ENCODE measurements at regions not wholly inside any gene's neighbourhood (a gene's known extent, or its start where the extent isn't known, plus 50 kb on each side); places are given as distances from the start of the nearest gene placed in this dataset.
A peak's percentile ranks its signal among the peaks of the same experiment; 100 is the strongest.

- TF ChIP-seq, protein P1, sequence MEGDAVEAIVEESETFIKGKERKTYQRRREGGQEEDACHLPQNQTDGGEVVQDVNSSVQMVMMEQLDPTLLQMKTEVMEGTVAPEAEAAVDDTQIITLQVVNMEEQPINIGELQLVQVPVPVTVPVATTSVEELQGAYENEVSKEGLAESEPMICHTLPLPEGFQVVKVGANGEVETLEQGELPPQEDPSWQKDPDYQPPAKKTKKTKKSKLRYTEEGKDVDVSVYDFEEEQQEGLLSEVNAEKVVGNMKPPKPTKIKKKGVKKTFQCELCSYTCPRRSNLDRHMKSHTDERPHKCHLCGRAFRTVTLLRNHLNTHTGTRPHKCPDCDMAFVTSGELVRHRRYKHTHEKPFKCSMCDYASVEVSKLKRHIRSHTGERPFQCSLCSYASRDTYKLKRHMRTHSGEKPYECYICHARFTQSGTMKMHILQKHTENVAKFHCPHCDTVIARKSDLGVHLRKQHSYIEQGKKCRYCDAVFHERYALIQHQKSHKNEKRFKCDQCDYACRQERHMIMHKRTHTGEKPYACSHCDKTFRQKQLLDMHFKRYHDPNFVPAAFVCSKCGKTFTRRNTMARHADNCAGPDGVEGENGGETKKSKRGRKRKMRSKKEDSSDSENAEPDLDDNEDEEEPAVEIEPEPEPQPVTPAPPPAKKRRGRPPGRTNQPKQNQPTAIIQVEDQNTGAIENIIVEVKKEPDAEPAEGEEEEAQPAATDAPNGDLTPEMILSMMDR (IDR thresholded peaks at IDR 0.05) = no peak
- Histone ChIP-seq H3K9me3 (no peaks in the 10 kb centered on the region), H3K27ac (no peak overlapping the region), H3K27me3 (no peaks in the 10 kb centered on the region), H3K36me3 (no peaks in the 10 kb centered on the region), H3K4me1 (no peaks in the 10 kb centered on the region), H3K4me3 (no peak overlapping the region)
- ATAC-seq = no peak
- DNase-seq = no peak
- intact Hi-C loops (cut with DNase I) = no loop called here
Observed at GRCh38 chr5:109511980-109512734, 102.4 kb upstream of the PJA2 start.

- intact Hi-C loops (cut with DNase I) = no loop called here
- Histone ChIP-seq H3K27ac (no peak overlapping the region), H3K4me1 (no peaks in the 10 kb centered on the region), H3K36me3 (no peaks in the 10 kb centered on the region), H3K4me3 (no peak overlapping the region), H3K27me3 (no peaks in the 10 kb centered on the region), H3K9me3 (no peaks in the 10 kb centered on the region)
- TF ChIP-seq, protein P1 (IDR thresholded peaks at IDR 0.05) = no peak
- ATAC-seq (no peak), DNase-seq (no peak)
Observed at GRCh38 chr5:109506556-109506955, 96.8 kb upstream of the PJA2 start.

- Histone ChIP-seq H3K27me3 (no peaks in the 10 kb centered on the region), H3K4me1 (no peaks in the 10 kb centered on the region), H3K36me3 (no peaks in the 10 kb centered on the region), H3K4me3 (no peak overlapping the region), H3K27ac (no peak overlapping the region), H3K9me3 (no peaks in the 10 kb centered on the region)
- DNase-seq (no peak), ATAC-seq (no peak)
- TF ChIP-seq, protein P1 (IDR thresholded peaks at IDR 0.05) = no peak
- intact Hi-C loops (cut with DNase I) = no loop called here
Observed at GRCh38 chr5:109496112-109496511, 86.3 kb upstream of the PJA2 start.

DNA sequence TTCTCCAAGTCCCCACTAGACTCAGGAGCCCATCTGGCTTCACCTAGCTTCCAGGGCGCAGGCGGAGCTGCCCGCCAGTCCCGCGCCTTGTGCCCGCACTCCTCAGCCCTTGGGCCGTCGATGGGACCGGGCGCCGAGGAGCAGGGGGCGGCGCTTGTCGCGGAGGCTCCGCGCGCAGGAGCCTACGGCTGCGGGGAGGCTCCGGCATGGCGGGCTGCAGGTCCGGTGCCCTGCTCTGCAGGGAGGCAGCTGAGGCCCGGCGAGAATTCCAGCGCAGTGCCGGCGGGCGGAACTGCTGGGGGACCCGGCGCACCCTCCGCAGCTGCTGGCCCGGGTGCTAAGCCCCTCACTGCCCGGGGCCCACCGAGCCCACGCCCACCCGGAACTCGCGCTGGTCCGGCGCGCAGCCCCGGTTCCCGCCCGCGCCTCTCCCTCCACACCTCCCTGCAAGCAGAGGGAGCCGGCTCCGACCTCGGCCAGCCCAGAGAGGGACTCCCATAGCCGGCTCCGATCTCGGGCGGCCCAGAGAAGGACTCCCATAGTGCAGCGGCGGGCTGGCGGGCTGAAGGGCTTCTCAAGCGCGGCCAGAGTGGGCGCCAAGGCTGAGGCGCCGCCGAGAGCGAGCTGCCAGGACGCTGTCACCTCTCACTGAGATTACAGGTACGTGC, 78.1 kb upstream of the PJA2 start:
- DNase-seq (peak in 1 of 4 donors; percentile 72), ATAC-seq (no peak)
- Histone ChIP-seq H3K4me3 (no peak overlapping the region), H3K9me3 (peaks cover 0 to 6% of the 10 kb centered on the region in 2 donors), H3K36me3 (no peaks in the 10 kb centered on the region), H3K27me3 (no peaks in the 10 kb centered on the region), H3K4me1 (peaks cover 5 to 22% of the 10 kb centered on the region in 2 donors), H3K27ac (no peak overlapping the region)
- intact Hi-C loops (cut with DNase I) = no loop called here
- TF ChIP-seq, protein P1 (IDR thresholded peaks at IDR 0.05) = no peak

- H3K36me3 ChIP-seq = no peaks in the 10 kb centered on the region
- intact Hi-C loops (cut with DNase I) = no loop called here
- no peaks in the 10 kb centered on the region for H3K27me3 ChIP-seq
- peak in 2 of 4 donors; percentile 68 to 81 for DNase-seq
- no peak overlapping the region for H3K27ac ChIP-seq
- H3K4me3 ChIP-seq = no peak overlapping the region
- peaks cover 5 to 22% of the 10 kb centered on the region in 2 donors for H3K4me1 ChIP-seq
- TF ChIP-seq, protein P1 (IDR thresholded peaks at IDR 0.05) = no peak
- peaks cover 0 to 6% of the 10 kb centered on the region in 2 donors for H3K9me3 ChIP-seq
- no peak for ATAC-seq
Observed at GRCh38 chr5:109486200-109486804, 76.5 kb upstream of the PJA2 start.
